HCT116 (cell line): ENCODE measurements at regions not wholly inside any gene's neighbourhood (a gene's known extent, or its start where the extent isn't known, plus 50 kb on each side); places are given as distances from the start of the nearest gene placed in this dataset.

Source experiments
- EGR1 ChIP-seq: IDR thresholded peaks from 2 replicates; pipeline ENCODE4 v1.6.1; 2012; ENCODE audit warnings: low read depth
- EZH2 ChIP-seq: fragments of 200-600 bp; sonication (generic); IDR thresholded peaks from 2 replicates; pipeline ENCODE4 v1.6.1; 2017; ENCODE audit warnings: antibody characterized with exemption, mixed run types
- EZH2phosphoT487 ChIP-seq: fragments of 200-600 bp; IDR thresholded peaks from 2 replicates; pipeline ENCODE4 v1.6.1; 2018; ENCODE audit warnings: antibody characterized with exemption, borderline replicate concordance
- JUND ChIP-seq: IDR thresholded peaks from 2 replicates; pipeline ENCODE4 v1.6.1; 2012
- POLR2A ChIP-seq: IDR thresholded peaks from 2 replicates; pipeline ENCODE4 v1.7.0; 2011; ENCODE audit warnings: borderline replicate concordance; ENCODE audit not compliant: insufficient read depth, insufficient read length; ENCODE audit errors: extremely low read depth
- POLR2AphosphoS5 ChIP-seq: IDR thresholded peaks from 2 replicates; pipeline ENCODE4 v1.6.1; 2011; ENCODE audit warnings: mild to moderate bottlenecking, low read depth, low read length, moderate library complexity
- RAD21 ChIP-seq: IDR thresholded peaks from 2 replicates; pipeline ENCODE4 v1.6.1; 2012; ENCODE audit warnings: low read depth, mild to moderate bottlenecking
- SIN3A ChIP-seq: IDR thresholded peaks from 2 replicates; pipeline ENCODE4 v1.6.1; 2012; ENCODE audit warnings: low read depth
- YY1 ChIP-seq: IDR thresholded peaks from 2 replicates; pipeline ENCODE4 v1.6.1; 2011; ENCODE audit warnings: low read length, low read depth, moderate library complexity, mild to moderate bottlenecking; ENCODE audit not compliant: insufficient replicate concordance; ENCODE audit errors: extremely low read depth
- ZFX ChIP-seq: fragments of 450-650 bp; IDR thresholded peaks from 2 replicates; pipeline ENCODE4 v1.6.1; 2017
- ZNF274 ChIP-seq: fragments of 200-500 bp; sonication (Bioruptor generic); IDR thresholded peaks from 2 replicates; pipeline ENCODE4 v1.6.1; 2014; ENCODE audit warnings: mild to moderate bottlenecking, low read depth, low read length, inconsistent platforms
- TF ChIP-seq, protein P1 (sequence below), 3 experiments: fragments of 200-600 bp in 1 of 3; sonication (generic) in 1 of 3; IDR thresholded peaks in 2 of 3; conservative IDR thresholded peaks in 1 of 3; 2 replicates each; pipeline ENCODE4 v1.5.1; 2012 to 2017; ENCODE audit warnings: low read depth in 2 of 3, low read length in 2 of 3, antibody characterized with exemption in 1 of 3, borderline replicate concordance in 1 of 3, control low read depth in 1 of 3, mild to moderate bottlenecking in 1 of 3, mixed read lengths in 1 of 3, mixed run types in 1 of 3, moderate library complexity in 1 of 3; ENCODE audit not compliant: insufficient read depth in 1 of 3
- TF ChIP-seq, protein P2 (sequence below): IDR thresholded peaks from 2 replicates; pipeline ENCODE4 v1.6.1; 2012; ENCODE audit warnings: low read depth
- TF ChIP-seq, protein P3 (sequence below): IDR thresholded peaks from 2 replicates; pipeline ENCODE4 v1.6.1; 2012

GRCh38 chr11:116057000-116057399 is 552.8 kb upstream of the CADM1 start:
- TF ChIP-seq POLR2A (no peak), EZH2 (no peak), JUND (no peak), RAD21 (no peak), SIN3A (no peak), EGR1 (no peak), POLR2AphosphoS5 (no peak), YY1 (no peak), ZNF274 (no peak), ZFX (no peak), EZH2phosphoT487 (no peak)
- TF ChIP-seq, protein P1, sequence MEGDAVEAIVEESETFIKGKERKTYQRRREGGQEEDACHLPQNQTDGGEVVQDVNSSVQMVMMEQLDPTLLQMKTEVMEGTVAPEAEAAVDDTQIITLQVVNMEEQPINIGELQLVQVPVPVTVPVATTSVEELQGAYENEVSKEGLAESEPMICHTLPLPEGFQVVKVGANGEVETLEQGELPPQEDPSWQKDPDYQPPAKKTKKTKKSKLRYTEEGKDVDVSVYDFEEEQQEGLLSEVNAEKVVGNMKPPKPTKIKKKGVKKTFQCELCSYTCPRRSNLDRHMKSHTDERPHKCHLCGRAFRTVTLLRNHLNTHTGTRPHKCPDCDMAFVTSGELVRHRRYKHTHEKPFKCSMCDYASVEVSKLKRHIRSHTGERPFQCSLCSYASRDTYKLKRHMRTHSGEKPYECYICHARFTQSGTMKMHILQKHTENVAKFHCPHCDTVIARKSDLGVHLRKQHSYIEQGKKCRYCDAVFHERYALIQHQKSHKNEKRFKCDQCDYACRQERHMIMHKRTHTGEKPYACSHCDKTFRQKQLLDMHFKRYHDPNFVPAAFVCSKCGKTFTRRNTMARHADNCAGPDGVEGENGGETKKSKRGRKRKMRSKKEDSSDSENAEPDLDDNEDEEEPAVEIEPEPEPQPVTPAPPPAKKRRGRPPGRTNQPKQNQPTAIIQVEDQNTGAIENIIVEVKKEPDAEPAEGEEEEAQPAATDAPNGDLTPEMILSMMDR (IDR thresholded peaks at IDR 0.05 in 2 of 3, conservative IDR thresholded peaks at IDR 0.05 in 1 of 3; ENCODE audit: borderline replicate concordance in 1 of 3, insufficient read depth in 1 of 3, low read depth in 2 of 3, low read length in 2 of 3), result no peak
- TF ChIP-seq, protein P2, sequence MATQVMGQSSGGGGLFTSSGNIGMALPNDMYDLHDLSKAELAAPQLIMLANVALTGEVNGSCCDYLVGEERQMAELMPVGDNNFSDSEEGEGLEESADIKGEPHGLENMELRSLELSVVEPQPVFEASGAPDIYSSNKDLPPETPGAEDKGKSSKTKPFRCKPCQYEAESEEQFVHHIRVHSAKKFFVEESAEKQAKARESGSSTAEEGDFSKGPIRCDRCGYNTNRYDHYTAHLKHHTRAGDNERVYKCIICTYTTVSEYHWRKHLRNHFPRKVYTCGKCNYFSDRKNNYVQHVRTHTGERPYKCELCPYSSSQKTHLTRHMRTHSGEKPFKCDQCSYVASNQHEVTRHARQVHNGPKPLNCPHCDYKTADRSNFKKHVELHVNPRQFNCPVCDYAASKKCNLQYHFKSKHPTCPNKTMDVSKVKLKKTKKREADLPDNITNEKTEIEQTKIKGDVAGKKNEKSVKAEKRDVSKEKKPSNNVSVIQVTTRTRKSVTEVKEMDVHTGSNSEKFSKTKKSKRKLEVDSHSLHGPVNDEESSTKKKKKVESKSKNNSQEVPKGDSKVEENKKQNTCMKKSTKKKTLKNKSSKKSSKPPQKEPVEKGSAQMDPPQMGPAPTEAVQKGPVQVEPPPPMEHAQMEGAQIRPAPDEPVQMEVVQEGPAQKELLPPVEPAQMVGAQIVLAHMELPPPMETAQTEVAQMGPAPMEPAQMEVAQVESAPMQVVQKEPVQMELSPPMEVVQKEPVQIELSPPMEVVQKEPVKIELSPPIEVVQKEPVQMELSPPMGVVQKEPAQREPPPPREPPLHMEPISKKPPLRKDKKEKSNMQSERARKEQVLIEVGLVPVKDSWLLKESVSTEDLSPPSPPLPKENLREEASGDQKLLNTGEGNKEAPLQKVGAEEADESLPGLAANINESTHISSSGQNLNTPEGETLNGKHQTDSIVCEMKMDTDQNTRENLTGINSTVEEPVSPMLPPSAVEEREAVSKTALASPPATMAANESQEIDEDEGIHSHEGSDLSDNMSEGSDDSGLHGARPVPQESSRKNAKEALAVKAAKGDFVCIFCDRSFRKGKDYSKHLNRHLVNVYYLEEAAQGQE, result no peak
- TF ChIP-seq, protein P3, sequence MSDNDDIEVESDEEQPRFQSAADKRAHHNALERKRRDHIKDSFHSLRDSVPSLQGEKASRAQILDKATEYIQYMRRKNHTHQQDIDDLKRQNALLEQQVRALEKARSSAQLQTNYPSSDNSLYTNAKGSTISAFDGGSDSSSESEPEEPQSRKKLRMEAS, result no peak
